SU-DHL-6 (cell line): ENCODE measurements at regions not wholly inside any gene's neighbourhood (a gene's known extent, or its start where the extent isn't known, plus 50 kb on each side); places are given as distances from the start of the nearest gene placed in this dataset.

Experiments
- H2AFZ ChIP-seq: fragments of 200-600 bp; sonication (generic); 2 replicates; pipeline ENCODE4 v1.6.1; 2014; ENCODE audit warnings: low read depth, mild to moderate bottlenecking, moderate library complexity, mixed read lengths, antibody characterized with exemption, low read length; ENCODE audit not compliant: severe bottlenecking
- H3F3A ChIP-seq: fragments of 200-600 bp; shearing (Covaris generic); 2 replicates; pipeline ENCODE4 v1.6.0; 2016; ENCODE audit warnings: antibody characterized with exemption, mild to moderate bottlenecking; ENCODE audit not compliant: insufficient read depth
- H3K27ac ChIP-seq: fragments of 200-600 bp; sonication (generic); 2 replicates; pipeline ENCODE4 v1.5.1; 2016; ENCODE audit warnings: low read depth, mild to moderate bottlenecking, low read length, moderate library complexity, mixed read lengths
- H3K27me3 ChIP-seq: fragments of 200-600 bp; sonication (generic), shearing (Covaris generic); 2 replicates; pipeline ENCODE4 v1.6.0; 2014; ENCODE audit warnings: mild to moderate bottlenecking, low read length
- H3K36me3 ChIP-seq: fragments of 200-600 bp; sonication (generic); 2 replicates; pipeline ENCODE4 v1.6.1; 2014; ENCODE audit warnings: mild to moderate bottlenecking, low read length, mixed read lengths
- H3K4me2 ChIP-seq: fragments of 300-600, 200-600 bp; shearing (Covaris generic), sonication (generic); 2 replicates; pipeline ENCODE4 v1.6.0; 2014; ENCODE audit warnings: low read length, low read depth, mild to moderate bottlenecking; ENCODE audit not compliant: poor library complexity, severe bottlenecking
- H3K4me3 ChIP-seq: fragments of 200-600 bp; sonication (generic); 2 replicates; pipeline ENCODE4 v1.5.1; 2014; ENCODE audit warnings: antibody characterized with exemption, low read length, mild to moderate bottlenecking, mixed read lengths; ENCODE audit not compliant: insufficient read depth, poor library complexity, severe bottlenecking
- H3K79me2 ChIP-seq: fragments of 200-600 bp; sonication (generic); 2 replicates; pipeline ENCODE4 v1.6.1; 2014; ENCODE audit warnings: mild to moderate bottlenecking, low read length, moderate library complexity; ENCODE audit not compliant: insufficient read depth
- H3K9ac ChIP-seq: fragments of 200-600 bp; sonication (generic); 2 replicates; pipeline ENCODE4 v1.7.0; 2014; ENCODE audit warnings: mild to moderate bottlenecking, low read length
- H3K9me2 ChIP-seq: fragments of 200-600 bp; sonication (generic); replicated peaks from 2 replicates; pipeline ENCODE4 v1.6.1; 2014; ENCODE audit warnings: low read length; ENCODE audit not compliant: insufficient read depth
- H3K9me3 ChIP-seq: fragments of 200-600 bp; sonication (generic); 2 replicates; pipeline ENCODE4 v1.6.1; 2014; ENCODE audit warnings: low read length, mixed read lengths; ENCODE audit not compliant: insufficient read depth
- H4K20me1 ChIP-seq: fragments of 200-600 bp; sonication (generic); 2 replicates; pipeline ENCODE4 v1.6.1; 2014; ENCODE audit warnings: low read depth, mild to moderate bottlenecking, antibody characterized with exemption, low read length, moderate library complexity, mixed read lengths
- EZH2phosphoT487 ChIP-seq: fragments of 200-600 bp; sonication (generic), shearing (Covaris generic); conservative IDR thresholded peaks from 2 replicates; pipeline ENCODE4 v1.6.1; 2018; ENCODE audit warnings: mild to moderate bottlenecking, antibody characterized with exemption, low read length, moderate library complexity, mixed read lengths
- TF ChIP-seq, protein P1 (sequence below): fragments of 200-600 bp; sonication (generic); IDR thresholded peaks from one replicate; pipeline ENCODE4 v1.5.1; 2017; ENCODE audit warnings: antibody characterized with exemption, mild to moderate bottlenecking, low read length, moderate library complexity; ENCODE audit not compliant: insufficient read depth, poor library complexity, severe bottlenecking

- H3K36me3 ChIP-seq = no peaks in the 10 kb centered on the region
- H3K4me2 ChIP-seq = no peak overlapping the region
- no peaks in the 10 kb centered on the region for H3K9me3 ChIP-seq
- no peak overlapping the region for H2AFZ ChIP-seq
- no peak overlapping the region for H3K9ac ChIP-seq
- H3K27ac ChIP-seq = no peak overlapping the region
- H3K79me2 ChIP-seq = no peaks in the 10 kb centered on the region
- TF ChIP-seq EZH2phosphoT487 = no peak
- TF ChIP-seq, protein P1, sequence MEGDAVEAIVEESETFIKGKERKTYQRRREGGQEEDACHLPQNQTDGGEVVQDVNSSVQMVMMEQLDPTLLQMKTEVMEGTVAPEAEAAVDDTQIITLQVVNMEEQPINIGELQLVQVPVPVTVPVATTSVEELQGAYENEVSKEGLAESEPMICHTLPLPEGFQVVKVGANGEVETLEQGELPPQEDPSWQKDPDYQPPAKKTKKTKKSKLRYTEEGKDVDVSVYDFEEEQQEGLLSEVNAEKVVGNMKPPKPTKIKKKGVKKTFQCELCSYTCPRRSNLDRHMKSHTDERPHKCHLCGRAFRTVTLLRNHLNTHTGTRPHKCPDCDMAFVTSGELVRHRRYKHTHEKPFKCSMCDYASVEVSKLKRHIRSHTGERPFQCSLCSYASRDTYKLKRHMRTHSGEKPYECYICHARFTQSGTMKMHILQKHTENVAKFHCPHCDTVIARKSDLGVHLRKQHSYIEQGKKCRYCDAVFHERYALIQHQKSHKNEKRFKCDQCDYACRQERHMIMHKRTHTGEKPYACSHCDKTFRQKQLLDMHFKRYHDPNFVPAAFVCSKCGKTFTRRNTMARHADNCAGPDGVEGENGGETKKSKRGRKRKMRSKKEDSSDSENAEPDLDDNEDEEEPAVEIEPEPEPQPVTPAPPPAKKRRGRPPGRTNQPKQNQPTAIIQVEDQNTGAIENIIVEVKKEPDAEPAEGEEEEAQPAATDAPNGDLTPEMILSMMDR = no peak
- H4K20me1 ChIP-seq = no peaks in the 10 kb centered on the region
- no peak overlapping the region for H3K4me3 ChIP-seq
- no peaks in the 10 kb centered on the region for H3F3A ChIP-seq
- no peaks in the 10 kb centered on the region for H3K27me3 ChIP-seq
- H3K9me2 ChIP-seq = no peaks in the 10 kb centered on the region
Measured at GRCh38 chr6:56363796-56364430, 116.5 kb upstream of the COL21A1 start.

GRCh38 chr6:56361812-56362211 is 114.4 kb upstream of the COL21A1 start:
- no peak overlapping the region for H3K27ac ChIP-seq
- no peaks in the 10 kb centered on the region for H3K27me3 ChIP-seq
- H3K9me2 ChIP-seq = no peaks in the 10 kb centered on the region
- no peak overlapping the region for H2AFZ ChIP-seq
- H3F3A ChIP-seq = no peaks in the 10 kb centered on the region
- no peaks in the 10 kb centered on the region for H3K79me2 ChIP-seq
- no peaks in the 10 kb centered on the region for H4K20me1 ChIP-seq
- no peak overlapping the region for H3K9ac ChIP-seq
- H3K9me3 ChIP-seq = no peaks in the 10 kb centered on the region
- H3K4me2 ChIP-seq = no peak overlapping the region
- no peaks in the 10 kb centered on the region for H3K36me3 ChIP-seq
- TF ChIP-seq, protein P1 = no peak
- TF ChIP-seq EZH2phosphoT487 = no peak
- H3K4me3 ChIP-seq = no peak overlapping the region

DNA sequence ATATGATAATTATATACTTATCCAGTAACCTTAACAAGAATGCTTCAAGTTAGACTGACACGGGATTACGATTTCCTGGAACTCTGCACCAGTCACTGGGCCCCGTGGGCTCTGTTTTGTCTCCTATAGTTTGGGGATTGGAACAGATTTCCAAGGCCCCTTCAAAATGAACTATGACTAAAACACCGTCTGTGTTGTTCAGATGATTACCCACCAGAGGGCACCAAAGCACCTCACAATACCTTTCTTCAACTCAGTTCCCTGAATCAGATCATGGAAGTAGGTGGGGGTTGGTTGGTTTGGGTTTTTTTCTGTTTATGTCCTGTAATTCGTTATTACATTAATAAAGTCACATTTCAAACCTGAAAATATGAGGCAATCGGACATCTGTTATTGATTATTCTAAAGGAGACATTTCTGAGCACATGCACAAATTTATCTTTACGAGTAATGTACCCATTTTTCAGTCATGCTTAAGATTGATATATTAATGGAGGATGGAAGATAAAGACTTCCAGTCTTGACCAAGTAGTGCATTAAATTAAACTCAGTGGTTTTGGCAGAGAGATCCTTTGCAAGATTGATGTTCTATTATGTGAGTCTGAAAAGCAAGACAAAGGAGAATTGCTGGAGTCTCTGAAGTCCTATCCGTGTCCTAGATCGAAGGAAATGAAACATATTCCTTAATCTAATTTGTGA is 112.0 kb upstream of the COL21A1 start:
- TF ChIP-seq, protein P1 = peak; percentile 75
- TF ChIP-seq EZH2phosphoT487 = no peak
- Histone ChIP-seq H3F3A (no peaks in the 10 kb centered on the region), H3K27me3 (no peaks in the 10 kb centered on the region), H3K9me2 (no peaks in the 10 kb centered on the region), H3K27ac (no peak overlapping the region), H3K9ac (no peak overlapping the region), H3K36me3 (no peaks in the 10 kb centered on the region), H3K9me3 (no peaks in the 10 kb centered on the region), H3K79me2 (no peaks in the 10 kb centered on the region), H4K20me1 (no peaks in the 10 kb centered on the region), H2AFZ (no peak overlapping the region), H3K4me2 (no peak overlapping the region), H3K4me3 (no peak overlapping the region)
